SK-N-SH (cell line): ENCODE measurements at regions not wholly inside any gene's neighbourhood (a gene's known extent, or its start where the extent isn't known, plus 50 kb on each side); places are given as distances from the start of the nearest gene placed in this dataset.

ENCODE experiments used
- CHD2 ChIP-seq: fragments of 150-350 bp; IDR thresholded peaks from 2 replicates; pipeline ENCODE4 v1.6.1; 2018; ENCODE audit warnings: low read length; ENCODE audit not compliant: partially characterized antibody
- CTCF ChIP-seq: fragments of 200-600 bp; sonication (generic); IDR thresholded peaks from 2 replicates; pipeline ENCODE4 v1.6.1; 2017; ENCODE audit warnings: antibody characterized with exemption, mild to moderate bottlenecking, moderate library complexity
- FOXM1 ChIP-seq: IDR thresholded peaks from 2 replicates; pipeline ENCODE4 v1.4.0; 2012; ENCODE audit warnings: low read depth, mild to moderate bottlenecking

- no peak for TF ChIP-seq CHD2
- TF ChIP-seq CTCF: no peak
- peak; percentile 48; the same call in 1 of the 2 replicates for TF ChIP-seq FOXM1
Measured at GRCh38 chr16:64629622-64630021, 492.2 kb downstream of the CDH11 start.
